ENCODE measurements at regions not wholly inside any gene's neighbourhood (a gene's known extent, or its start where the extent isn't known, plus 50 kb on each side); places are given as distances from the start of the nearest gene placed in this dataset.

DNA sequence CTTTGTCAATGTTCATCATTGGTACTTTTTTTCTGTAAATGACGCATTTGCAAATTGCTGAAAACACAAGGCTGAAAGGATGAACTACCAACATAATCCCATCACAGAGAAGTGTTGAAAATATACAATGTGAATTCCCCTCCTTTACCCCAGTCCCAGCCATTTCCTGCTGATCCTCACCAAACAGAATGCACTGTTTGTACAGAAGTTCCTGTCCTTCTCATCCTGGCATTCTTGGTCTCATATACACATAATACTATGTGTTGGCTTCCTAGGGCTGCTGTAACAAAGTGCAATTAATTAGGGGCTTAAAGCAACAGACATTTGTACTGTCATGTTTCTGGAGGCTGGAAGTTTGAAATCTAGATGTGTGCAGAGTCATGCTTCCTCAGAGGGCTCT, 836.2 kb upstream of the MGAT4C start:
- H3K36me3 ChIP-seq = no peaks in the 10 kb centered on the region
- H3K4me3 ChIP-seq (ENCODE audit: low read depth in 1 of 2, low read length in 1 of 2) = no peak overlapping the region
- H3K27ac ChIP-seq = no peak overlapping the region
- no peaks in the 10 kb centered on the region for H3K4me1 ChIP-seq (ENCODE audit: control insufficient read depth in 1 of 2, insufficient read depth in 1 of 2, low read depth in 1 of 2, low read length in 1 of 2)
- TF ChIP-seq CTCF (IDR thresholded peaks at IDR 0.05) = no peak
- H3K27me3 ChIP-seq = no peaks in the 10 kb centered on the region
- H3K9me3 ChIP-seq = no peaks in the 10 kb centered on the region

DNA sequence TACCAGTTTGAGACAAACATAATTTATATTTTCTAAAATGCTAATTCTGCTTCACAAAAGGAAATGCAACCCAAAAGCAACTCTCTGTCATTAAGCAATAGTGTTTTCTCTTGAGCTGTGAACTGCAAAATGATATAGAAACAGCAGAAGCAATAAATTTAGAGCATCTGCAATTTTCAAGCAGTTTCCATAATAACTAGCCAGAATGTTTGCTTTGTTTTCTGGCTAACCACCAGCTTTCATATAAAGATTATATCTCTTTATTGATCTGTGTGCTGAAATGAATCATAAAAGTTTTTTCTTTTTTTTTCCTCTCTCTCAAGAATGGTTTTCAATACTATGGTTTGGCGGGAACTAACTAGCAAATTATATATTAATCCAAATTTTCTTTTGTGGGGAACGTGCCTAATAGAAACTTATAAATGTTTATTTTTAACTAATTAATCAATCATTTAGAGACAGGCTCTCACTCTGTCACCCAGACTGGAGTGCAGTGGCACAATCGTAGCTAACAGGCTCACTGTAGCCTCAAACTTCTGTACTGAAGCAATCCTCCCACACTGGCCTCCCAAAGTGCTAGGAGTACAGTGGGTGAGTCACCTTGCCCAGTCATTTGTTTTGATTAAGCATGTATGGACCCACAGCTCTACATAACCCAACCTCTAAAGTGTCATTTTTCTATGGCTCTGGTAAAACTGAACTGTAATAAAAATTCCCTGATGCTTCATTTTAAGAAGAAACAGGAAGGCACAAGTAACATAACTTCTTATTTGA, 830.1 kb upstream of the MGAT4C start:
- no peak for TF ChIP-seq CTCF (IDR thresholded peaks at IDR 0.05)
- Histone ChIP-seq H3K27ac (no peak overlapping the region), H3K27me3 (no peaks in the 10 kb centered on the region), H3K4me3 (ENCODE audit: low read depth in 1 of 2, low read length in 1 of 2) (no peak overlapping the region), H3K4me1 (ENCODE audit: control insufficient read depth in 1 of 2, insufficient read depth in 1 of 2, low read depth in 1 of 2, low read length in 1 of 2) (no peaks in the 10 kb centered on the region), H3K36me3 (no peaks in the 10 kb centered on the region), H3K9me3 (no peaks in the 10 kb centered on the region)

- Histone ChIP-seq H3K4me3 (ENCODE audit: low read depth in 1 of 2, low read length in 1 of 2) (no peak overlapping the region), H3K27me3 (no peaks in the 10 kb centered on the region)
Measured at GRCh38 chr12:87085286-87085685, 829.1 kb upstream of the MGAT4C start.

GRCh38 chr12:87082756-87083155, 826.6 kb upstream of the MGAT4C start:
- TF ChIP-seq CTCF (IDR thresholded peaks at IDR 0.05) = no peak

More at GRCh38 chr12:87085286-87085685, 829.1 kb upstream of the MGAT4C start:
- no peak overlapping the region for H3K27ac ChIP-seq
- no peaks in the 10 kb centered on the region for H3K36me3 ChIP-seq
- H3K9me3 ChIP-seq = no peaks in the 10 kb centered on the region
- no peak for TF ChIP-seq CTCF (IDR thresholded peaks at IDR 0.05)
- H3K4me1 ChIP-seq (ENCODE audit: control insufficient read depth in 1 of 2, insufficient read depth in 1 of 2, low read depth in 1 of 2, low read length in 1 of 2) = no peaks in the 10 kb centered on the region

DNA sequence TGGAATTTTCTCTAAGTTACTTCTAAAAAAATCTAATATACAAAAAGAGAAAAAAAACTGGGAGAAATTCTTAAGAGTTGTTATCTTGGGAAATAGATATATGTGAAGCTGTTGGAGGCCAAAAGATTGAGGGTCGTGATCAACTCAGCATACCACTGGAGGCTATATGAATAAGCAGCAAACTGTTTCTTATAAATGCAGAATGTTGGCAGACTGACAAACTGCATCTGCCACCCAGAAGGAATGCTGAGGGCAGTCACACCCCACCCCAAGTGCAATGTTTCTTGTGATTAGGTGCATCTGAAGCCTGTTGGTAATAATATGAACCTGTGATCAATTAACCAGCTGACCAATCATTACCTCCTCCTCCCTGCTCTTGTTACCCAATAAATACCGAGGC, 818.6 kb upstream of the MGAT4C start:
- Histone ChIP-seq H3K27ac (no peak overlapping the region), H3K9me3 (no peaks in the 10 kb centered on the region), H3K4me1 (ENCODE audit: control insufficient read depth in 1 of 2, insufficient read depth in 1 of 2, low read depth in 1 of 2, low read length in 1 of 2) (no peaks in the 10 kb centered on the region), H3K27me3 (no peaks in the 10 kb centered on the region), H3K4me3 (ENCODE audit: low read depth in 1 of 2, low read length in 1 of 2) (no peak overlapping the region), H3K36me3 (no peaks in the 10 kb centered on the region)
- no peak for TF ChIP-seq CTCF (IDR thresholded peaks at IDR 0.05)

More at GRCh38 chr12:87082756-87083155, 826.6 kb upstream of the MGAT4C start:
- Histone ChIP-seq H3K9me3 (no peaks in the 10 kb centered on the region), H3K4me3 (ENCODE audit: low read depth in 1 of 2, low read length in 1 of 2) (no peak overlapping the region), H3K27me3 (no peaks in the 10 kb centered on the region), H3K36me3 (no peaks in the 10 kb centered on the region), H3K4me1 (ENCODE audit: control insufficient read depth in 1 of 2, insufficient read depth in 1 of 2, low read depth in 1 of 2, low read length in 1 of 2) (no peaks in the 10 kb centered on the region), H3K27ac (no peak overlapping the region)
